PC-3 (cell line): ENCODE measurements at regions not wholly inside any gene's neighbourhood (a gene's known extent, or its start where the extent isn't known, plus 50 kb on each side); places are given as distances from the start of the nearest gene placed in this dataset.

Source experiments
- ATAC-seq: fragments of 200-7000 bp; cut with Tn5 transposase; 2 replicates; pipeline ENCODE4 v1.9.1; 2020; ENCODE audit warnings: mild to moderate bottlenecking, moderate library complexity
- BruUV-seq: library from RNA; stranded (reverse); fragments of 400-500 nt; replicated peaks from 2 replicates; lab custom pipeline; 2021; lab: Mats Ljungman, UMichigan
- CTCF ChIA-PET: fragments of 300-600 bp; sonication (Branson Sonifier 250); formaldehyde crosslinking; loops from one replicate; lab custom pipeline; 2022; ENCODE audit warnings: antibody characterized with exemption; lab: Charles Lee
- POLR2A ChIA-PET: fragments of 300-600 bp; sonication (Branson Sonifier 250); formaldehyde crosslinking; loops from one replicate; lab custom pipeline; 2022; ENCODE audit warnings: antibody characterized with exemption; ENCODE audit not compliant: unreplicated experiment; lab: Charles Lee
- DNase-seq: peaks from one replicate; pipeline ENCODE4 v3.0.0-alpha.2; 2015
- H2AFZ ChIP-seq: fragments of 300-600 bp; sonication (generic); 2 replicates; pipeline ENCODE4 v1.6.0; 2016; ENCODE audit warnings: antibody characterized with exemption, low read length
- H3F3A ChIP-seq: fragments of 300-600 bp; sonication (generic); one replicate; pipeline ENCODE4 v1.6.0; 2017; ENCODE audit warnings: antibody characterized with exemption, low read length, control low read depth, mild to moderate bottlenecking; ENCODE audit not compliant: unreplicated experiment
- H3K27ac ChIP-seq: fragments of 300-600 bp; sonication (generic); 2 replicates; pipeline ENCODE4 v1.5.1; 2016; ENCODE audit warnings: mild to moderate bottlenecking, low read length
- H3K27me3 ChIP-seq: fragments of 300-600 bp; sonication (generic); 2 replicates; pipeline ENCODE4 v1.6.1; 2016; ENCODE audit warnings: low read length, mixed read lengths
- H3K36me3 ChIP-seq: fragments of 300-600 bp; sonication (generic); 2 replicates; pipeline ENCODE4 v1.6.1; 2016; ENCODE audit warnings: low read depth, mixed run types, low read length, mixed read lengths
- H3K4me1 ChIP-seq: fragments of 300-600 bp; sonication (generic); 2 replicates; pipeline ENCODE4 v1.5.1; 2016; ENCODE audit warnings: low read length; ENCODE audit not compliant: insufficient read depth
- H3K4me2 ChIP-seq: fragments of 300-600 bp; sonication (generic); 2 replicates; pipeline ENCODE4 v1.6.0; 2016; ENCODE audit warnings: low read length
- H3K4me3 ChIP-seq: fragments of 300-600 bp; sonication (generic); 2 replicates; pipeline ENCODE4 v1.5.1; 2016; ENCODE audit warnings: mild to moderate bottlenecking, low read length, mixed read lengths
- H3K79me2 ChIP-seq: fragments of 300-600 bp; sonication (generic); 2 replicates; pipeline ENCODE4 v1.6.1; 2017; ENCODE audit warnings: low read length, mixed read lengths
- H3K9ac ChIP-seq: fragments of 300-600 bp; sonication (generic); 2 replicates; pipeline ENCODE4 v1.6.0; 2016; ENCODE audit warnings: mild to moderate bottlenecking, low read length
- H3K9me2 ChIP-seq: fragments of 300-600 bp; sonication (generic); replicated peaks from 2 replicates; pipeline ENCODE4 v1.6.1; 2016; ENCODE audit warnings: mixed run types, low read length, mixed read lengths
- H3K9me3 ChIP-seq: fragments of 300-600 bp; sonication (generic); 2 replicates; pipeline ENCODE4 v1.6.1; 2016; ENCODE audit warnings: low read length, mixed read lengths
- H4K20me1 ChIP-seq: fragments of 300-600 bp; sonication (generic); 2 replicates; pipeline ENCODE4 v1.6.1; 2016; ENCODE audit warnings: low read length, mixed read lengths
- CTCF ChIP-seq: fragments of 300-600 bp; sonication (generic); conservative IDR thresholded peaks from 2 replicates; pipeline ENCODE4 v1.5.1; 2017; ENCODE audit warnings: antibody characterized with exemption, low read depth, mild to moderate bottlenecking, low read length
- EZH2 ChIP-seq: fragments of 300-600 bp; sonication (generic); IDR thresholded peaks from one replicate; pipeline ENCODE4 v1.6.1; 2017; ENCODE audit warnings: antibody characterized with exemption, mild to moderate bottlenecking, low read length; ENCODE audit not compliant: unreplicated experiment
- EZH2phosphoT487 ChIP-seq: fragments of 300-600 bp; sonication (generic); IDR thresholded peaks from 2 replicates; pipeline ENCODE4 v1.6.1; 2018; ENCODE audit warnings: mild to moderate bottlenecking, antibody characterized with exemption, low read length, borderline replicate concordance
- intact Hi-C: fragments of 100-400 bp; cut with micrococcal nuclease; formaldehyde crosslinking; loops from 2 replicates; pipeline ENCODE4 v1.9.0; 2023

DNA sequence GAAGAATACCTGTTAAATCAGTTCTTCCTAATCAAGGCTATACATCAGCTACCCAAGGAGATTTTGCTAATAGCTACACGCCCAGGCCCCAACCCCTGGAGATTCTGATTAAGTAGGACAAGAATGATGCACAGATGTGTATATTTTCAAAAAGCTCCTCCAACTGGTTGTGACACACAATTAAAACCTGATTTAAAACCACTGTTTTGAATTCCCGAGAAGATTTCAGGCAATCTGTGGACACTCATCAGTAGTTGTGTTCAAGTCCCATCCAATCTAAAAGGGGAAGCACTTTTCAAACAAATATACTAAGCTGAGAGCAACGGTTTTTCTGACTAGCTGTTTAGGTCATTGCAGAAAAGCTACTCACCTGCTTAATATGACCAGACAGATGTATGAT is 118.9 kb upstream of the NHSL1 start:
- DNase-seq (no peak), ATAC-seq (no peak)
- Histone ChIP-seq H3F3A (no peaks in the 10 kb centered on the region), H3K27ac (no peak overlapping the region), H3K4me1 (no peaks in the 10 kb centered on the region), H3K36me3 (no peaks in the 10 kb centered on the region), H4K20me1 (no peaks in the 10 kb centered on the region), H3K9me3 (no peaks in the 10 kb centered on the region), H2AFZ (no peak overlapping the region), H3K9me2 (no peaks in the 10 kb centered on the region), H3K4me3 (no peak overlapping the region), H3K9ac (no peak overlapping the region), H3K79me2 (no peaks in the 10 kb centered on the region), H3K4me2 (no peak overlapping the region), H3K27me3 (no peaks in the 10 kb centered on the region)
- no TSS peak for BruUV-seq
- ChIA-PET CTCF (no interaction called here), POLR2A (no interaction called here)
- TF ChIP-seq EZH2phosphoT487: no peak
- no peak for TF ChIP-seq EZH2
- no peak for TF ChIP-seq CTCF
- intact Hi-C loops: no loop called here

GRCh38 chr6:138620630-138621029 is 121.3 kb upstream of the NHSL1 start:
- no peak for TF ChIP-seq EZH2
- TF ChIP-seq CTCF: no peak
- TF ChIP-seq EZH2phosphoT487: no peak
- H3K9me2 ChIP-seq: no peaks in the 10 kb centered on the region
- ChIA-PET CTCF (no interaction called here), POLR2A (no interaction called here)
- H3K9ac ChIP-seq: no peak overlapping the region
- no peak for ATAC-seq
- no peak overlapping the region for H3K4me2 ChIP-seq
- H3K9me3 ChIP-seq: no peaks in the 10 kb centered on the region
- intact Hi-C loops: no loop called here
- H3K4me1 ChIP-seq: no peaks in the 10 kb centered on the region
- no peak overlapping the region for H3K4me3 ChIP-seq
- DNase-seq: no peak
- H3K79me2 ChIP-seq: no peaks in the 10 kb centered on the region
- no peaks in the 10 kb centered on the region for H3F3A ChIP-seq
- no peaks in the 10 kb centered on the region for H4K20me1 ChIP-seq
- no peaks in the 10 kb centered on the region for H3K27me3 ChIP-seq
- no peak overlapping the region for H3K27ac ChIP-seq
- no peaks in the 10 kb centered on the region for H3K36me3 ChIP-seq
- no TSS peak for BruUV-seq
- H2AFZ ChIP-seq: no peak overlapping the region

DNA sequence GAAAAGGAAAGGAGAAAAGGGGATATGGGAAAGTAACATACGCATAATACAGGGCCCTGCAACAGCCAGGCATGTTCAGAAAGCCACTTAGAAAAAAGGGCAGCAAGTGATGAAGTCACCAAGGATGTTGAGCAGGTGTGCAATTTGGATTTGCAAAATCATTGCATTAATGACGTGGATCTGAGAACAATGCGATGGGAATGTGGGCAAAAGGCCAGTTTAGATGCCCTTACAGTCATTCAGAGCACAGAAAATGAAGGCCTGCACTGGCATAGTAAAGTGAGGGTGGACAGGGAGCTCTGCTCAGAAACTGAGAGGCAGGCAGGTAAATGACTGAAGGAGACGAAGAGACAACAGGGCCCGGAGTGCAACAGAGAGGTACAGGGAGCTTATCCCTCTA is 123.7 kb upstream of the NHSL1 start:
- H3K9ac ChIP-seq: no peak overlapping the region
- ATAC-seq: no peak
- H4K20me1 ChIP-seq: no peaks in the 10 kb centered on the region
- BruUV-seq: no TSS peak
- ChIA-PET CTCF (no interaction called here), POLR2A (no interaction called here)
- no peaks in the 10 kb centered on the region for H3K79me2 ChIP-seq
- no peak for DNase-seq
- no peaks in the 10 kb centered on the region for H3K9me2 ChIP-seq
- no peak overlapping the region for H3K27ac ChIP-seq
- H3K36me3 ChIP-seq: no peaks in the 10 kb centered on the region
- no peaks in the 10 kb centered on the region for H3K27me3 ChIP-seq
- H2AFZ ChIP-seq: no peak overlapping the region
- no peaks in the 10 kb centered on the region for H3F3A ChIP-seq
- no peak overlapping the region for H3K4me3 ChIP-seq
- H3K4me2 ChIP-seq: no peak overlapping the region
- intact Hi-C loops: no loop called here
- TF ChIP-seq EZH2phosphoT487 (no peak), EZH2 (no peak), CTCF (no peak)
- H3K9me3 ChIP-seq: no peaks in the 10 kb centered on the region
- no peaks in the 10 kb centered on the region for H3K4me1 ChIP-seq
